ENCODE measurements at regions not wholly inside any gene's neighbourhood (a gene's known extent, or its start where the extent isn't known, plus 50 kb on each side); places are given as distances from the start of the nearest gene placed in this dataset.
A peak's percentile ranks its signal among the peaks of the same experiment; 100 is the strongest.
"Not testable (repeated sequence)": the region's sequence is repeated elsewhere in the genome, so short reads cannot be mapped to it uniquely, and the experiment has no call there.

DNA sequence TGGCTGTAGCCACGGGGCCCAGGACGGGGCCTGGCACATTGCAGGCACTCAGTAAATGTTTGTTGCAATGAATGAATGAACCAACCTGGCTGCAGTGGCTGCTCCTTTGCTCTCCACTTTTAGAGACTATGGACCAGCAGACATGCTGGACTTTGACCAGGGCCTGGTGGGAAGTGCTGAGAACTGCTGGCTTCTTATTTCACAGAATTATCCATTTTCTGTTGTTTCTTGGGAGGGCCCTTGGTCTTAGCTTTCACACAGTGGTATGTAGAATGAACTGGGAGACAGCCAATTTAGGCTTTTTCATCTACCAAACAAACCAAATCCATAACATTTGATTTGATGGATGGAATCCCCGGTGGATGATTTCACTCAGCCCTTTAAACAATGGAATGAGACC is 78.0 kb upstream of the LHFPL2 start:
- no peak for DNase-seq

DNA sequence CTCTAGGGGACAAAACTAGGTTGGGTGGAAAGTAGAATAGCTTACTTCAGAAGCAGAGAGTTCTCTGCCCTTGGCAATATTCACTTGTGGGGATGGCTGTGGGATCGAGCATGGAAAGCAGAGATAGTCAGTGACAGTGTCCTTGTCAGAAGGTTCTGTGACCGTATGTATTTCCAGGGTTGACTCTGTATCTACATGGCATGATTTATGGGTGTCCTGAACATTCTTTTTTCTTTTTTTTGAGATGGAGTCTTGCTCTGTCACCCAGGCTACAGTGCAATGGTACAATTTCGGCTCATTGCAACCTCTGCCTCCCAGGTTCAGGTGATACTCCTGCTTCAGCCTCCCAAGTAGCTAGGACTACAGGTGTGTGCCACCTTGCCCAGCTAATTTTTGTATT is 77.4 kb upstream of the LHFPL2 start:
- DNase-seq: no peak

GRCh38 chr5:78724061-78724460 is 75.5 kb upstream of the LHFPL2 start:
- no peak for DNase-seq

DNA sequence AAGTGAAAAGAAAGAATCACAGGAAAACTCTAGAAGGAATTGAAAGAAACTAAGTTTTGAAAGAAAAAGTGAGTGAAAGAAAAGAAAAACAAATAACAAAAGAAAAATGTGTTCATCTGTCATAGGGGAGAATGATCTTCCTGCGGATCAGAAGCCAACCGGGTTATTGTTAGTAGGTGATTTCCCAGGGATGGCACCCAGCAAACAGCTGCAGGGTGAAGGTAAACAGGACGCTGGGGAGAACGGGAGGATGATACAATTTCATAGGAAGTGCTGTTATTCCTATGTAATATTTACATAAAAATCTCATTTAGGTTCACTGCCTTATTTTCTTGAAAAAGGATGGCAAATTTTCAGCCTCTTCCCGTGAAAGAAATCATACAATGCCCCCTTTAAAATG is 72.4 kb upstream of the LHFPL2 start:
- peak; percentile 46 for DNase-seq

- peak; percentile 46 for DNase-seq
Observed at GRCh38 chr5:78720227-78720985, 71.8 kb upstream of the LHFPL2 start.

DNA sequence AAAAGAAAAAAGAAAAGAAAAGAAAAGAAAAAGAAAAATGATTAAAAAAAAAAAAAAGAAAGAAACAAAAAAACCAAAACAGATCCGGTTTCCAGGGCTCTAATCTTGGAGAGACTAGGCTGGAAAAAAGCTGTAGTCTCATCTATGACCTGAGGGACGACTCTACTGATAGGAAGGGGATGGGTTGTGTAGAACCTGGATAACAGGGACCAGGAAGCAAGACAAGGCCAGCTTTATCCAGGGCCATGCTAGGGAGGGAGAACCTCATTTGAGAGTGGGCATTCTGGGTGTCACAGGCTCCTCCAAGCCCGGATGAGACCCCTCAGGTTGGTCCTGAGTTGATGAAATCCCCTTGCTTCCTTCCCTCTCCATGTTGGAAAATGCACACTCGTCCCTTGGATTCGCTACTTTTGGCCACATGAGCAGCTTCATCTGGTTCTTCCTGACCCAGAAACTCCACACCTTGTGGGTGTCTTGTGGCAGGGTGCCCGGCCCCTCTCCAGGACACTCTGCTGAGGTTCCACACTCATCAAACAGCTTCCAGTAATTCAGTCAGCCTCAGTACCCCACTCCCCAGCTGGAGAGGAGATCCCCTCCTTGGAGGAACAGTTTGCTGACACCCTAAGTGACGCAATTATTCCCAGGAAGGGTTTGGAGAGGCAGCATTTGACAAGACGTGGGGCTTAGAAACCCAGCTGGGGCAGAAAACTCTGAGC is 71.1 kb upstream of the LHFPL2 start:
- DNase-seq: no peak

GRCh38 chr5:78718824-78719223 is 70.3 kb upstream of the LHFPL2 start:
- DNase-seq: no peak

DNA sequence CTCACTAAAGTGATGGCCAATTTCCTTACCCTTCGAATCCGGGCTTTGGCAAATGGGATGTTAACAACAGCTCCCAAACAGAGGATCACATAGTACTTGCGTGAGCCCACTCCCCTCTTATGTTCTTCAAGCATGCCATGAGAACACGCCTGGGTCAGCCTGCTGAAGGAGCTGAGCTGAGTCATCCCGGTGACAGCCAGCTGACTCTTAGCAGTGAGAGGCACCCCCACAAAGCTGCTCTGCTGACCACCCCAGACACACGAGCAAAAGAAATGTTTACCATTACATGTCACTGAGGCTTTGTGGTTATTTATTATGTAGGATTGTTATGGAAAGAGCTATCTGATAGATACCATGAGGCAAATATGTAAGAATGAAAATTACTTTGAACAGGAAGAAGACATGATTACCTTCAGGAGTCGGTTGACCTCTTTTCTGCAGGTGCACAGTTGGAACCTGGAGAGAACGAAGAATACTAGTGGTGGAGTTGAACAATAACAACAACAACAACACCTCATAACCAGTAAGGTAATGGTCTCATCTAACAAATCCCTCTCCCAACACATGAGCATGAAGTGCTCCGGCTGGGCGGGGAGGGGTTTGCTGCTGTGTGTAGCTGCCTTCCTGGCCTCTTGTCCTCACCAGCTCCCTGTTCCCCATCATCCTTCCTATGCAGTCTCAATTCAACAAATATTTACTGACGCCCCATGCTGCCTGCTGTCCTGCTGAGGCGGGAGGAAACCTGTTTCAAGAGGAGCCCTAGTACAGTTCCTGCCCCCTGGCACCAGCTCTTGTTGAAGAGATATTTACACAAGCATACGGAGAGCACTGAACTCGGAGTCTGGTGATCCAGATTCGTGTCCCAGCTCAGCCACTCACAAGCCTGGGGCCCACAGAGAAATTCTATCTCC is 69.4 kb upstream of the LHFPL2 start:
- DNase-seq: peak; percentile 82

GRCh38 chr5:78716206-78716605 is 67.6 kb upstream of the LHFPL2 start:
- no peak for DNase-seq

- DNase-seq: not testable (repeated sequence)
Observed at GRCh38 chr5:78715351-78715750, 66.8 kb upstream of the LHFPL2 start.

DNA sequence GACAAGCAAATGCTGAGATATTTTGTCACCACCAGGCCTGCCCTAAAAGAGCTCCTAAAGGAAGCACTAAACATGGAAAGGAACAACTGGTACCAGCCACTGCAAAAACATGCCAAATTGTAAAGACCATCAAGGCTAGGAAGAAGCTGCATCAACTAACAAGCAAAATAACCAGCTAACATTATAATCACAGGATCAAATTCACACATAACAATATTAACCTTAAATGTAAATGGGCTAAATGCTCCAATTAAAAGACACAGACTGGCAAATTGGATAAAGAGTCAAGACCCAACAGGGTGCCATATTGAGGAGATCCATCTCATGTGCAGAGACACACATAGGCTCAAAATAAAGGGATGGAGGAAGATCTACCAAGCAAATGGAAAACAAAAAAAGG is 63.1 kb upstream of the LHFPL2 start:
- not testable (repeated sequence) for DNase-seq

- DNase-seq: not testable (repeated sequence)
Observed at GRCh38 chr5:78709729-78710430, 61.3 kb upstream of the LHFPL2 start.

DNA sequence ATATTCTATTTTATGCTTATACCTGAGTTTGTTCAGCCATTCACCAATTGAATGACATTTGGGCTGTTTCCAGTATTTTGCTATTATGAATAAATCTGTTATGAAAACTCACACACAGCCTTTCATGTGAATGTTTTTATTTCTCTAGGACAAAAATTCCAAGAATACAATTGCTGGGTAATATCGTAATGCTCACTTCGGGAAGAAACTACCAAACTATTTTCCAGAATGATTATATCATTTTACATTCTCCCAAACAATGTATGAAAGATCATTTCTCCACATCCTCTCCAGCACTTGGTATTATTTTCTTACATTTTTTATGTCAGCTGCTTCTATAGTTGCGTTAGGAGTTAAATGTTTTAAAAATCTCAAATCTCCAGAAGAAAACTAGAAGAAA is 58.3 kb upstream of the LHFPL2 start:
- no peak for DNase-seq

DNA sequence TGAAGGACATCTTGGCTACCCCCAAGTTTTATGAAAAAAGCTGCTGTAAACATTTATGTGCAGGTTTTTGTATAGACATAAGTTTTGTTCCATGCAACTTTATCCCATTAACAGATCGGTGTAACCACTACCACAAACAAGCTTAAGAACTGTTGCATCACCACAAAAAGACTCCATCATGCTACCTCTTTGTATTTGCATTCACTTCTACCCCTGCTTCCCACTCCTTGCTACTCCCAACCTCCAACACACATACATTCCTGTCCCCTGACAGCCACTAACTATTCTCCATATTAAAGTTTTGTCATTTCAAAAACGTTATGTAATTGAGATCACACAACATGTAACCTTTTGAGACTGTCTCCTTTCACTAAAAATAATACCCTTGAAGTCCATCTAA is 57.8 kb upstream of the LHFPL2 start:
- no peak for DNase-seq

GRCh38 chr5:78705826-78706225 is 57.3 kb upstream of the LHFPL2 start:
- DNase-seq: no peak

GRCh38 chr5:78701795-78702410 is 53.3 kb upstream of the LHFPL2 start:
- no peak for DNase-seq

GRCh38 chr5:78699552-78700153 is 51.1 kb upstream of the LHFPL2 start:
- no peak for DNase-seq

- DNase-seq: no peak
Observed at GRCh38 chr5:78698191-78698791, 49.7 kb upstream of the LHFPL2 start.
